Transverse colon (tissue), 4 donors: ENCODE measurements at regions not wholly inside any gene's neighbourhood (a gene's known extent, or its start where the extent isn't known, plus 50 kb on each side); places are given as distances from the start of the nearest gene placed in this dataset.

Experiments
- EP300 ChIP-seq: sonication (generic); formaldehyde crosslinking; IDR thresholded peaks from one replicate; pipeline ENCODE4 v1.6.1; 2017; ENCODE audit warnings: antibody characterized with exemption, low read depth
- POLR2AphosphoS5 ChIP-seq, 3 donors: sonication (generic); formaldehyde crosslinking; IDR thresholded peaks; one replicate each; pipeline ENCODE4 v1.6.1; 2016; ENCODE audit warnings: antibody characterized with exemption in 3 of 3
- TF ChIP-seq, protein P1 (sequence below), 5 experiments: fragments of 200-600 bp in 3 of 5; fragments of 450-650 bp in 2 of 5; sonication (generic) in 3 of 5; IDR thresholded peaks; 1 replicate in 2 of 5; 2 replicates in 3 of 5; pipeline ENCODE4 v1.5.1; 2016 to 2017; ENCODE audit warnings: antibody characterized with exemption in 5 of 5, inconsistent platforms in 3 of 5, mild to moderate bottlenecking in 2 of 5, moderate library complexity in 1 of 5

- TF ChIP-seq, protein P1, sequence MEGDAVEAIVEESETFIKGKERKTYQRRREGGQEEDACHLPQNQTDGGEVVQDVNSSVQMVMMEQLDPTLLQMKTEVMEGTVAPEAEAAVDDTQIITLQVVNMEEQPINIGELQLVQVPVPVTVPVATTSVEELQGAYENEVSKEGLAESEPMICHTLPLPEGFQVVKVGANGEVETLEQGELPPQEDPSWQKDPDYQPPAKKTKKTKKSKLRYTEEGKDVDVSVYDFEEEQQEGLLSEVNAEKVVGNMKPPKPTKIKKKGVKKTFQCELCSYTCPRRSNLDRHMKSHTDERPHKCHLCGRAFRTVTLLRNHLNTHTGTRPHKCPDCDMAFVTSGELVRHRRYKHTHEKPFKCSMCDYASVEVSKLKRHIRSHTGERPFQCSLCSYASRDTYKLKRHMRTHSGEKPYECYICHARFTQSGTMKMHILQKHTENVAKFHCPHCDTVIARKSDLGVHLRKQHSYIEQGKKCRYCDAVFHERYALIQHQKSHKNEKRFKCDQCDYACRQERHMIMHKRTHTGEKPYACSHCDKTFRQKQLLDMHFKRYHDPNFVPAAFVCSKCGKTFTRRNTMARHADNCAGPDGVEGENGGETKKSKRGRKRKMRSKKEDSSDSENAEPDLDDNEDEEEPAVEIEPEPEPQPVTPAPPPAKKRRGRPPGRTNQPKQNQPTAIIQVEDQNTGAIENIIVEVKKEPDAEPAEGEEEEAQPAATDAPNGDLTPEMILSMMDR (IDR thresholded peaks at IDR 0.05) = no peak
- no peak for TF ChIP-seq EP300
- no peak for TF ChIP-seq POLR2AphosphoS5 (IDR thresholded peaks at IDR 0.05)
Measured at GRCh38 chr3:102192575-102192974, 242.2 kb upstream of the ZPLD1 start.
